AML-193 (cell line): ENCODE measurements at regions not wholly inside any gene's neighbourhood (a gene's known extent, or its start where the extent isn't known, plus 50 kb on each side); places are given as distances from the start of the nearest gene placed in this dataset.

ENCODE experiments used
- DNase-seq, 2 experiments: peaks; one replicate each; lab custom pipeline; 2025; lab: John Stamatoyannopoulos, UW

GRCh38 chr5:98605426-98605825, 168.0 kb upstream of the RGMB start:
- DNase-seq, result no peak

- no peak for DNase-seq
Observed at GRCh38 chr5:98606961-98607360, 166.5 kb upstream of the RGMB start.

- DNase-seq, result no peak
Observed at GRCh38 chr5:98608052-98608451, 165.4 kb upstream of the RGMB start.

GRCh38 chr5:98614341-98614740, 159.1 kb upstream of the RGMB start:
- no peak for DNase-seq

GRCh38 chr5:98621821-98622220, 151.6 kb upstream of the RGMB start:
- DNase-seq, result no peak

GRCh38 chr5:98624145-98624880, 149.2 kb upstream of the RGMB start:
- no peak for DNase-seq

GRCh38 chr5:98627121-98627520, 146.3 kb upstream of the RGMB start:
- no peak for DNase-seq

GRCh38 chr5:98630621-98631020, 142.8 kb upstream of the RGMB start:
- DNase-seq, result no peak

- DNase-seq, result no peak
Observed at GRCh38 chr5:98631311-98632054, 142.0 kb upstream of the RGMB start.

- DNase-seq, result no peak
Observed at GRCh38 chr5:98635656-98636055, 137.8 kb upstream of the RGMB start.

GRCh38 chr5:98637116-98637515, 136.3 kb upstream of the RGMB start:
- DNase-seq, result no peak

GRCh38 chr5:98637557-98637956, 135.9 kb upstream of the RGMB start:
- DNase-seq, result no peak

GRCh38 chr5:98638111-98638510, 135.4 kb upstream of the RGMB start:
- no peak for DNase-seq

- no peak for DNase-seq
Observed at GRCh38 chr5:98638701-98639100, 134.8 kb upstream of the RGMB start.

- no peak for DNase-seq
Observed at GRCh38 chr5:98639274-98639673, 134.2 kb upstream of the RGMB start.

GRCh38 chr5:98641671-98642070, 131.8 kb upstream of the RGMB start:
- DNase-seq, result no peak

- no peak for DNase-seq
Observed at GRCh38 chr5:98643569-98643968, 129.9 kb upstream of the RGMB start.

- no peak for DNase-seq
Observed at GRCh38 chr5:98651715-98652114, 121.7 kb upstream of the RGMB start.

- no peak for DNase-seq
Observed at GRCh38 chr5:98656125-98656795, 117.2 kb upstream of the RGMB start.

- no peak for DNase-seq
Observed at GRCh38 chr5:98656796-98657195, 116.7 kb upstream of the RGMB start.

GRCh38 chr5:98657559-98657958, 115.9 kb upstream of the RGMB start:
- DNase-seq, result no peak

GRCh38 chr5:98663521-98663920, 109.9 kb upstream of the RGMB start:
- no peak for DNase-seq

GRCh38 chr5:98664736-98665135, 108.7 kb upstream of the RGMB start:
- no peak for DNase-seq
